H9 (cell line): ENCODE measurements at regions not wholly inside any gene's neighbourhood (a gene's known extent, or its start where the extent isn't known, plus 50 kb on each side); places are given as distances from the start of the nearest gene placed in this dataset.

ENCODE experiments used
- DNase-seq: peaks from one replicate; pipeline ENCODE4 v3.0.0-alpha.2; 2017
- H2AFZ ChIP-seq: one replicate; pipeline ENCODE4 v1.6.1; 2013; ENCODE audit warnings: mild to moderate bottlenecking, low read length, control low read depth, moderate library complexity
- H2AK5ac ChIP-seq: 2 replicates; pipeline ENCODE4 v1.6.1; 2013; ENCODE audit warnings: low read length, control low read depth, mixed read lengths; ENCODE audit not compliant: insufficient read length
- H2BK120ac ChIP-seq: one replicate; pipeline ENCODE4 v1.6.1; 2013; ENCODE audit warnings: low read depth, mild to moderate bottlenecking, low read length, control low read depth, inconsistent platforms; ENCODE audit not compliant: poor library complexity, severe bottlenecking
- H2BK12ac ChIP-seq: 2 replicates; pipeline ENCODE4 v1.6.1; 2013; ENCODE audit warnings: low read length, control low read depth, mixed read lengths, low read depth; ENCODE audit not compliant: insufficient read length
- H2BK15ac ChIP-seq: 2 replicates; pipeline ENCODE4 v1.6.1; 2013; ENCODE audit warnings: low read depth, low read length, control low read depth
- H2BK20ac ChIP-seq: one replicate; pipeline ENCODE4 v1.6.1; 2013; ENCODE audit warnings: low read depth, mild to moderate bottlenecking, low read length, control low read depth, inconsistent platforms; ENCODE audit not compliant: poor library complexity, severe bottlenecking
- H2BK5ac ChIP-seq: 2 replicates; pipeline ENCODE4 v1.6.1; 2013; ENCODE audit warnings: low read length, control low read depth, mixed read lengths; ENCODE audit not compliant: insufficient read length
- H3K14ac ChIP-seq: 2 replicates; pipeline ENCODE4 v1.6.1; 2013; ENCODE audit warnings: low read length, control low read depth; ENCODE audit not compliant: insufficient read depth
- H3K18ac ChIP-seq: 2 replicates; pipeline ENCODE4 v1.6.1; 2013; ENCODE audit warnings: low read depth, mild to moderate bottlenecking, mixed read lengths, low read length, control low read depth; ENCODE audit not compliant: insufficient read length
- H3K23ac ChIP-seq: 2 replicates; pipeline ENCODE4 v1.6.1; 2013; ENCODE audit warnings: low read length, control low read depth, mixed read lengths, low read depth; ENCODE audit not compliant: insufficient read length
- H3K23me2 ChIP-seq: 2 replicates; pipeline ENCODE4 v1.6.1; 2013; ENCODE audit warnings: low read depth, mild to moderate bottlenecking, mixed read lengths, low read length, control low read depth; ENCODE audit not compliant: insufficient read length, poor library complexity, severe bottlenecking
- H3K27ac ChIP-seq: 2 replicates; pipeline ENCODE4 v1.5.1; 2013; ENCODE audit warnings: low read length, control low read depth, mixed read lengths, low read depth; ENCODE audit not compliant: insufficient read length
- H3K27me3 ChIP-seq: 2 replicates; pipeline ENCODE4 v1.6.1; 2013; ENCODE audit warnings: low read length, control low read depth, inconsistent platforms; ENCODE audit not compliant: insufficient read depth
- H3K4ac ChIP-seq: 2 replicates; pipeline ENCODE4 v1.6.1; 2013; ENCODE audit warnings: low read depth, mild to moderate bottlenecking, control low read depth, inconsistent platforms, low read length, moderate library complexity
- H3K4me1 ChIP-seq: 2 replicates; pipeline ENCODE4 v1.6.1; 2013; ENCODE audit warnings: low read length, control low read depth, inconsistent platforms; ENCODE audit not compliant: insufficient read depth
- H3K4me2 ChIP-seq: 2 replicates; pipeline ENCODE4 v1.6.1; 2013; ENCODE audit warnings: low read length, control low read depth, mixed read lengths; ENCODE audit not compliant: insufficient read length, insufficient read depth
- H3K56ac ChIP-seq: 2 replicates; pipeline ENCODE4 v1.6.1; 2013; ENCODE audit warnings: low read depth, mild to moderate bottlenecking, mixed read lengths, low read length, control low read depth; ENCODE audit not compliant: insufficient read length
- H3K79me1 ChIP-seq: 2 replicates; pipeline ENCODE4 v1.6.1; 2013; ENCODE audit warnings: low read depth, mild to moderate bottlenecking, moderate library complexity, low read length, control low read depth, inconsistent platforms; ENCODE audit not compliant: insufficient read depth, poor library complexity, severe bottlenecking
- H3K79me2 ChIP-seq: 2 replicates; pipeline ENCODE4 v1.6.1; 2013; ENCODE audit warnings: low read length, control low read depth, inconsistent platforms; ENCODE audit not compliant: insufficient read depth
- H3K9ac ChIP-seq: 2 replicates; pipeline ENCODE4 v1.6.1; 2013; ENCODE audit warnings: low read length, control low read depth, mixed read lengths; ENCODE audit not compliant: insufficient read length; ENCODE audit errors: extremely low read depth
- H3K9me3 ChIP-seq: one replicate; pipeline ENCODE4 v1.6.1; 2013; ENCODE audit warnings: low read depth, low read length, inconsistent platforms; ENCODE audit not compliant: control insufficient read depth
- H3T11ph ChIP-seq: one replicate; pipeline ENCODE4 v1.6.1; 2013; ENCODE audit warnings: mild to moderate bottlenecking, low read length, control low read depth, inconsistent platforms
- H4K20me1 ChIP-seq: one replicate; pipeline ENCODE4 v1.6.1; 2013; ENCODE audit not compliant: control insufficient read depth, insufficient read length, insufficient read depth
- H4K5ac ChIP-seq: 2 replicates; pipeline ENCODE4 v1.6.1; 2013; ENCODE audit warnings: low read depth, mild to moderate bottlenecking, mixed read lengths, low read length, control low read depth; ENCODE audit not compliant: insufficient read length
- H4K8ac ChIP-seq: replicated peaks from 2 replicates; pipeline ENCODE4 v1.6.1; 2013; ENCODE audit warnings: low read length, control low read depth, mixed read lengths, low read depth; ENCODE audit not compliant: insufficient read length
- H4K91ac ChIP-seq: 2 replicates; pipeline ENCODE4 v1.6.1; 2013; ENCODE audit warnings: low read depth, mild to moderate bottlenecking, moderate library complexity, mixed read lengths, low read length, control low read depth; ENCODE audit not compliant: insufficient read length
- H3K27ac Mint-ChIP-seq, 3 experiments: 2 replicates in 2 of 3; 3 replicates in 1 of 3; pipeline ENCODE4 v1.8.0; 2020 to 2021; ENCODE audit warnings: mixed read lengths in 3 of 3, mild to moderate bottlenecking in 1 of 3, moderate library complexity in 1 of 3
- H3K27me3 Mint-ChIP-seq: 2 replicates; pipeline ENCODE4 v1.8.0; 2021; ENCODE audit warnings: low read depth, mild to moderate bottlenecking, moderate library complexity, mixed read lengths
- H3K36me3 Mint-ChIP-seq, 3 experiments: 2 replicates in 2 of 3; 3 replicates in 1 of 3; pipeline ENCODE4 v1.8.0; 2020 to 2021; ENCODE audit warnings: low read depth in 3 of 3, mixed read lengths in 3 of 3; ENCODE audit not compliant: insufficient read depth in 1 of 3
- H3K4me1 Mint-ChIP-seq, 2 experiments: 2 replicates each; pipeline ENCODE4 v1.8.0; 2020; ENCODE audit warnings: mixed read lengths in 2 of 2
- H3K4me3 Mint-ChIP-seq, 2 experiments: 2 replicates in 1 of 2; 3 replicates in 1 of 2; pipeline ENCODE4 v1.8.0; 2020 to 2021; ENCODE audit warnings: mild to moderate bottlenecking in 2 of 2, mixed read lengths in 2 of 2, moderate library complexity in 1 of 2
- H3K9me3 Mint-ChIP-seq, 2 experiments: 2 replicates in 1 of 2; 3 replicates in 1 of 2; pipeline ENCODE4 v1.8.0; 2020; ENCODE audit warnings: mild to moderate bottlenecking in 2 of 2, mixed read lengths in 2 of 2, moderate library complexity in 1 of 2
- CTCF ChIP-seq: fragments of 200-600 bp; sonication (generic); conservative IDR thresholded peaks from 3 replicates; pipeline ENCODE4 v1.8.0; 2021; ENCODE audit warnings: antibody characterized with exemption, mild to moderate bottlenecking
- WGBS: extraction: QIAGEN DNeasy Blood & Tissue Kit; methylation state at CpG from one replicate; pipeline ENCODE4 v1.1.7; 2013; ENCODE audit warnings: missing lambda C conversion rate, low lambda C conversion rate, mixed read lengths; ENCODE audit not compliant: insufficient read length; ENCODE audit errors: extremely low coverage; 5-methylcytosine and 5-hydroxymethylcytosine counted together

DNA sequence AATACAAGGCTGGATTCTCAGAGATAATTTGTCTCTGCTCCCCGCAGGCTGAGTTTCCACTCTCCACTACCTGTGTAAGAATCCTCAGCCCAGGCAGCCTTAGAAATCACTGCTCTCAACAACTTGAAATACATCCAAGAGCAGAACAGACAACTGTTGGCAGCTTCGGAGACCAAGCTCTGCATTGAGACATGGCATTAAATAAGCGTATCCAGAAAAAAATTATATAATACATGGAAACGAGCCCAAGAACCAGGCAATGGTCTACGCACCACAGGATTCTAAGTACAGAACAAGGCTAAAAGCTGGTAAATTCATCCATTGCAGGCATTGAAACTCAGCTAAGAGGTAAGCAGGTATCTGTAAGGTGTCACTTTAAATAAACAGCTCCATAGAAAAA lies 165.5 kb upstream of the DIO3 start:
- no peak overlapping the region for H4K8ac ChIP-seq
- no peak overlapping the region for H3K9ac ChIP-seq
- no peak overlapping the region for H3T11ph ChIP-seq
- H4K5ac ChIP-seq: no peak overlapping the region
- no peaks in the 10 kb centered on the region for H3K23me2 ChIP-seq
- no peak overlapping the region for H2AFZ ChIP-seq
- H2BK12ac ChIP-seq: no peak overlapping the region
- H2BK5ac ChIP-seq: no peak overlapping the region
- H3K56ac ChIP-seq: no peak overlapping the region
- H2BK120ac ChIP-seq: no peak overlapping the region
- H3K4ac ChIP-seq: no peak overlapping the region
- H3K9me3 Mint-ChIP-seq: peaks cover 0 to 2% of the 10 kb centered on the region in 2 experiments; a peak in 2 of 5 replicates
- H2BK15ac ChIP-seq: no peak overlapping the region
- no peak overlapping the region for H3K18ac ChIP-seq
- H3K27me3 Mint-ChIP-seq: peaks cover 11% of the 10 kb centered on the region
- TF ChIP-seq CTCF: no peak
- no peaks in the 10 kb centered on the region for H3K79me2 ChIP-seq
- no peak overlapping the region for H2AK5ac ChIP-seq
- no peak overlapping the region for H3K23ac ChIP-seq
- H3K27ac Mint-ChIP-seq: no peak overlapping the region
- no CpG with 5 or more reads among the region's 5 CpGs for whole genome bisulfite sequencing
- no peak overlapping the region for H3K27ac ChIP-seq
- no peaks in the 10 kb centered on the region for H3K27me3 ChIP-seq
- no peaks in the 10 kb centered on the region for H3K36me3 Mint-ChIP-seq
- no peaks in the 10 kb centered on the region for H3K4me1 ChIP-seq
- no peak overlapping the region for H2BK20ac ChIP-seq
- no peak overlapping the region for H4K91ac ChIP-seq
- peaks cover 0 to 8% of the 10 kb centered on the region in 2 experiments; a peak in 3 of 4 replicates for H3K4me1 Mint-ChIP-seq
- H4K20me1 ChIP-seq: no peaks in the 10 kb centered on the region
- no peak overlapping the region for H3K14ac ChIP-seq
- H3K4me3 Mint-ChIP-seq: no peak overlapping the region
- H3K4me2 ChIP-seq: no peak overlapping the region
- H3K79me1 ChIP-seq: no peaks in the 10 kb centered on the region
- H3K9me3 ChIP-seq: no peaks in the 10 kb centered on the region
- DNase-seq: no peak
